Suprapubic skin (tissue), 4 donors: ENCODE measurements at regions not wholly inside any gene's neighbourhood (a gene's known extent, or its start where the extent isn't known, plus 50 kb on each side); places are given as distances from the start of the nearest gene placed in this dataset.

ENCODE experiments used
- DNase-seq, 2 donors: peaks; one replicate each; pipeline ENCODE4 v3.0.0-alpha.2; 2019; ENCODE audit warnings: low spot score in 2 of 2
- H3K27ac ChIP-seq: fragments of 200-600 bp; sonication (generic); one replicate; pipeline ENCODE4 v1.5.1; 2019
- H3K27me3 ChIP-seq: fragments of 200-600 bp; sonication (generic); one replicate; pipeline ENCODE4 v1.5.1; 2019
- H3K36me3 ChIP-seq: fragments of 200-600 bp; sonication (generic); one replicate; pipeline ENCODE4 v1.5.1; 2019
- H3K4me1 ChIP-seq: fragments of 200-600 bp; sonication (generic); one replicate; pipeline ENCODE4 v1.5.1; 2019
- H3K4me3 ChIP-seq: fragments of 200-600 bp; sonication (generic); one replicate; pipeline ENCODE4 v1.5.1; 2019; ENCODE audit warnings: mild to moderate bottlenecking
- H3K9me3 ChIP-seq: fragments of 200-600 bp; sonication (generic); one replicate; pipeline ENCODE4 v1.5.1; 2019
- EP300 ChIP-seq: sonication (generic); formaldehyde crosslinking; IDR thresholded peaks from one replicate; pipeline ENCODE4 v1.6.1; 2017; ENCODE audit warnings: antibody characterized with exemption
- POLR2A ChIP-seq, 2 donors: fragments of 450-650 bp; IDR thresholded peaks; one replicate each; pipeline ENCODE4 v1.6.1; 2017; ENCODE audit warnings: antibody characterized with exemption in 2 of 2, mild to moderate bottlenecking in 2 of 2, moderate library complexity in 2 of 2
- POLR2AphosphoS5 ChIP-seq, 3 donors: sonication (generic); formaldehyde crosslinking; IDR thresholded peaks; one replicate each; pipeline ENCODE4 v1.6.1; 2017; ENCODE audit warnings: antibody characterized with exemption in 3 of 3
- WGBS: methylation state at CpG from one replicate; pipeline ENCODE4 v1.1.5; 2018; 5-methylcytosine and 5-hydroxymethylcytosine counted together
- TF ChIP-seq, protein P1 (sequence below), 2 donors: fragments of 200-600 bp in 1 of 2; fragments of 450-650 bp in 1 of 2; sonication (generic) in 1 of 2; IDR thresholded peaks; one replicate each; pipeline ENCODE4 v1.5.1; 2016 to 2019; ENCODE audit warnings: antibody characterized with exemption in 2 of 2, mild to moderate bottlenecking in 1 of 2, moderate library complexity in 1 of 2

DNA sequence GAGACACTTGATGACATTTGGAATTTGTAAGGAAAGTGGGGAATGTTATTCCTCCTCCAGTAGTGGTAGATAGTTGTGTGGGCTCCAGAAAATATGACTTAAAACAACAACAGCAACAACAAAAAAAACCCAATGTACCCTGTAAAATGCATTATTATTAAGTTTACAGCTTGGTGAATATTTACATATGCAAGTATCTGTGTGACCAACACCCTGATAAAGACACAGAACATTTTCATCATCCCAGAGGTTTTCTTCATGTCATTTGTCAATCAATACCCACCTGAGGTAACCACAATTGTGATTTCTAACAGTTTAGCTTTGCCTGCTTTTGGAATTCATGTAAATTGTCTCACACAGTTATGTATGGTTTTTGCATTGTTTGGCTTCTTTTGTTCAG lies 152.1 kb upstream of the GRIK2 start:
- Histone ChIP-seq H3K36me3 (no peaks in the 10 kb centered on the region), H3K4me1 (no peaks in the 10 kb centered on the region), H3K27me3 (no peaks in the 10 kb centered on the region), H3K4me3 (no peak overlapping the region), H3K9me3 (no peaks in the 10 kb centered on the region), H3K27ac (no peak overlapping the region)
- TF ChIP-seq, protein P1, sequence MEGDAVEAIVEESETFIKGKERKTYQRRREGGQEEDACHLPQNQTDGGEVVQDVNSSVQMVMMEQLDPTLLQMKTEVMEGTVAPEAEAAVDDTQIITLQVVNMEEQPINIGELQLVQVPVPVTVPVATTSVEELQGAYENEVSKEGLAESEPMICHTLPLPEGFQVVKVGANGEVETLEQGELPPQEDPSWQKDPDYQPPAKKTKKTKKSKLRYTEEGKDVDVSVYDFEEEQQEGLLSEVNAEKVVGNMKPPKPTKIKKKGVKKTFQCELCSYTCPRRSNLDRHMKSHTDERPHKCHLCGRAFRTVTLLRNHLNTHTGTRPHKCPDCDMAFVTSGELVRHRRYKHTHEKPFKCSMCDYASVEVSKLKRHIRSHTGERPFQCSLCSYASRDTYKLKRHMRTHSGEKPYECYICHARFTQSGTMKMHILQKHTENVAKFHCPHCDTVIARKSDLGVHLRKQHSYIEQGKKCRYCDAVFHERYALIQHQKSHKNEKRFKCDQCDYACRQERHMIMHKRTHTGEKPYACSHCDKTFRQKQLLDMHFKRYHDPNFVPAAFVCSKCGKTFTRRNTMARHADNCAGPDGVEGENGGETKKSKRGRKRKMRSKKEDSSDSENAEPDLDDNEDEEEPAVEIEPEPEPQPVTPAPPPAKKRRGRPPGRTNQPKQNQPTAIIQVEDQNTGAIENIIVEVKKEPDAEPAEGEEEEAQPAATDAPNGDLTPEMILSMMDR (IDR thresholded peaks at IDR 0.05) = no peak
- no peak for TF ChIP-seq POLR2AphosphoS5 (IDR thresholded peaks at IDR 0.05)
- no peak for DNase-seq

GRCh38 chr6:101249470-101249869 lies 144.0 kb upstream of the GRIK2 start:
- no peaks in the 10 kb centered on the region for H3K36me3 ChIP-seq
- no peaks in the 10 kb centered on the region for H3K4me1 ChIP-seq
- DNase-seq = no peak
- H3K9me3 ChIP-seq = peaks cover 17% of the 10 kb centered on the region
- TF ChIP-seq, protein P1 (IDR thresholded peaks at IDR 0.05) = no peak
- TF ChIP-seq POLR2AphosphoS5 (IDR thresholded peaks at IDR 0.05) (no peak), POLR2A (IDR thresholded peaks at IDR 0.05) (no peak), EP300 (no peak)
- no peaks in the 10 kb centered on the region for H3K27me3 ChIP-seq
- H3K4me3 ChIP-seq = no peak overlapping the region
- H3K27ac ChIP-seq = no peak overlapping the region

- TF ChIP-seq POLR2A (IDR thresholded peaks at IDR 0.05) (no peak), POLR2AphosphoS5 (IDR thresholded peaks at IDR 0.05) (no peak), EP300 (no peak)
- TF ChIP-seq, protein P1 (IDR thresholded peaks at IDR 0.05) = no peak
- Histone ChIP-seq H3K9me3 (peaks cover 10% of the 10 kb centered on the region), H3K36me3 (no peaks in the 10 kb centered on the region), H3K4me3 (no peak overlapping the region), H3K4me1 (no peaks in the 10 kb centered on the region), H3K27me3 (no peaks in the 10 kb centered on the region), H3K27ac (no peak overlapping the region)
- DNase-seq = no peak
These were observed 136.3 kb upstream of the GRIK2 start for GRCh38 chr6:101257163-101257562.

- WGBS = 84% methylated on average over 5 of the region's 5 CpGs
- Histone ChIP-seq H3K4me1 (no peaks in the 10 kb centered on the region), H3K36me3 (no peaks in the 10 kb centered on the region), H3K9me3 (peaks cover 10% of the 10 kb centered on the region), H3K27me3 (no peaks in the 10 kb centered on the region), H3K4me3 (no peak overlapping the region), H3K27ac (no peak overlapping the region)
- TF ChIP-seq POLR2A (IDR thresholded peaks at IDR 0.05) (no peak), POLR2AphosphoS5 (IDR thresholded peaks at IDR 0.05) (no peak)
- DNase-seq = no peak
These were observed 134.0 kb upstream of the GRIK2 start for GRCh38 chr6:101259505-101259904.

GRCh38 chr6:101263596-101263995 lies 129.9 kb upstream of the GRIK2 start:
- 85% methylated on average over 3 of the region's 3 CpGs for WGBS
- Histone ChIP-seq H3K27me3 (no peaks in the 10 kb centered on the region), H3K36me3 (no peaks in the 10 kb centered on the region), H3K9me3 (peaks cover under 1% of the 10 kb centered on the region), H3K27ac (no peak overlapping the region), H3K4me1 (no peaks in the 10 kb centered on the region), H3K4me3 (no peak overlapping the region)
- DNase-seq = no peak
- TF ChIP-seq, protein P1 (IDR thresholded peaks at IDR 0.05) = no peak
- TF ChIP-seq POLR2A (IDR thresholded peaks at IDR 0.05) (no peak), POLR2AphosphoS5 (IDR thresholded peaks at IDR 0.05) (no peak), EP300 (no peak)

DNA sequence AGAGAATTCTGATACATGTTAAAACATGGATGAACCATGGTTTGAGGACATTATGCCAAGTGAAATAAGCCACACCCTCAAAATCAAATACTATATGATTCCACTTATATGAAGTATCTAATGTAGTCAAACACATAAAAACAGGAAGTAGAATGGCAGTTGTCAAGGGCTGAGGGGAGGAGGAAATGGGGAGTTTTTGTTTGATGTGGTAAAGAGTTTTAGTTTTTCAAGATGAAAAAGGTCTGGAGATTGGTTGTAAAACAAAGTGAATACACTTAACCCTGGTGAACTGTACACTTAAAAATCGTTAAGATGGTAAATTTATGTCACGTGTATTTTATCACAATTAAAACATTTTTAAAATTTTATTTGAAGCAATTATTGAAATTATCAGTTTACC lies 127.4 kb upstream of the GRIK2 start:
- Histone ChIP-seq H3K4me1 (no peaks in the 10 kb centered on the region), H3K27me3 (no peaks in the 10 kb centered on the region), H3K4me3 (no peak overlapping the region), H3K27ac (no peak overlapping the region), H3K9me3 (no peaks in the 10 kb centered on the region), H3K36me3 (no peaks in the 10 kb centered on the region)
- WGBS = 69% methylated on average over 2 of the region's 2 CpGs
- no peak for DNase-seq
- TF ChIP-seq, protein P1 (IDR thresholded peaks at IDR 0.05) = no peak
- no peak for TF ChIP-seq EP300
- no peak for TF ChIP-seq POLR2AphosphoS5 (IDR thresholded peaks at IDR 0.05)
- TF ChIP-seq POLR2A (IDR thresholded peaks at IDR 0.05) = no peak
